ENCODE measurements at regions not wholly inside any gene's neighbourhood (a gene's known extent, or its start where the extent isn't known, plus 50 kb on each side); places are given as distances from the start of the nearest gene placed in this dataset.

DNA sequence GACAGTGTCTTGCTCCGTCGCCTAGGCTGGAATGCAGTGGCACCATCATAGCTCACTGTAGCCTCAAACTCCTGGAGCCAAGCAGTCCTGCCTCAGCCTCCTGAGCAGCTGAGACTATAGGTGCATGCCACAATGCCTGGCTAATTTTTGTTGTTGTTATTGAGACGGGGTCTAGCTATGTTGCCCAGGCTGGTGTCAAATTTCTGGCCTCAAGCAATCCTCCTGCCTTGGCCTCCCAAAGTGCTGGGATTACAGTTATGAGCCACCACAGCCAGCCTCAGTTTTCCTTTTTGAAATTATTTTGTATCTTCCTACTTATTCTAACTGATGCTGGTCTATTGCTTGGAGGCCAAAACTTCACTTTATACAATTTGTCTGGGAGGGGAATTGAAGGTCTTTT lies 436.1 kb downstream of the UTRN start:
- H3K27ac ChIP-seq = no peak overlapping the region
- no peak overlapping the region for H3K9ac ChIP-seq (ENCODE audit: low read depth in 2 of 2, low read length in 2 of 2)
- TF ChIP-seq, protein P1, sequence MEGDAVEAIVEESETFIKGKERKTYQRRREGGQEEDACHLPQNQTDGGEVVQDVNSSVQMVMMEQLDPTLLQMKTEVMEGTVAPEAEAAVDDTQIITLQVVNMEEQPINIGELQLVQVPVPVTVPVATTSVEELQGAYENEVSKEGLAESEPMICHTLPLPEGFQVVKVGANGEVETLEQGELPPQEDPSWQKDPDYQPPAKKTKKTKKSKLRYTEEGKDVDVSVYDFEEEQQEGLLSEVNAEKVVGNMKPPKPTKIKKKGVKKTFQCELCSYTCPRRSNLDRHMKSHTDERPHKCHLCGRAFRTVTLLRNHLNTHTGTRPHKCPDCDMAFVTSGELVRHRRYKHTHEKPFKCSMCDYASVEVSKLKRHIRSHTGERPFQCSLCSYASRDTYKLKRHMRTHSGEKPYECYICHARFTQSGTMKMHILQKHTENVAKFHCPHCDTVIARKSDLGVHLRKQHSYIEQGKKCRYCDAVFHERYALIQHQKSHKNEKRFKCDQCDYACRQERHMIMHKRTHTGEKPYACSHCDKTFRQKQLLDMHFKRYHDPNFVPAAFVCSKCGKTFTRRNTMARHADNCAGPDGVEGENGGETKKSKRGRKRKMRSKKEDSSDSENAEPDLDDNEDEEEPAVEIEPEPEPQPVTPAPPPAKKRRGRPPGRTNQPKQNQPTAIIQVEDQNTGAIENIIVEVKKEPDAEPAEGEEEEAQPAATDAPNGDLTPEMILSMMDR (IDR thresholded peaks at IDR 0.05) = no peak
- H3K36me3 ChIP-seq = no peaks in the 10 kb centered on the region
- H3K27me3 ChIP-seq = no peaks in the 10 kb centered on the region
- H3K9me3 ChIP-seq = no peaks in the 10 kb centered on the region
- intact Hi-C loops (cut with DNase I) = no loop called here
- DNase-seq = no peak
- H3K4me1 ChIP-seq = no peaks in the 10 kb centered on the region
- H3K4me3 ChIP-seq = no peak overlapping the region

GRCh38 chr6:144722154-144722737 lies 437.1 kb downstream of the UTRN start:
- H3K4me1 ChIP-seq = no peaks in the 10 kb centered on the region
- no peaks in the 10 kb centered on the region for H3K27me3 ChIP-seq
- intact Hi-C loops (cut with DNase I) = no loop called here
- H3K4me3 ChIP-seq = no peak overlapping the region
- no peak overlapping the region for H3K27ac ChIP-seq
- TF ChIP-seq, protein P1 (IDR thresholded peaks at IDR 0.05) = no peak
- no peaks in the 10 kb centered on the region for H3K9me3 ChIP-seq
- no peaks in the 10 kb centered on the region for H3K36me3 ChIP-seq
- no peak for DNase-seq
- no peak overlapping the region for H3K9ac ChIP-seq (ENCODE audit: low read depth in 2 of 2, low read length in 2 of 2)

DNA sequence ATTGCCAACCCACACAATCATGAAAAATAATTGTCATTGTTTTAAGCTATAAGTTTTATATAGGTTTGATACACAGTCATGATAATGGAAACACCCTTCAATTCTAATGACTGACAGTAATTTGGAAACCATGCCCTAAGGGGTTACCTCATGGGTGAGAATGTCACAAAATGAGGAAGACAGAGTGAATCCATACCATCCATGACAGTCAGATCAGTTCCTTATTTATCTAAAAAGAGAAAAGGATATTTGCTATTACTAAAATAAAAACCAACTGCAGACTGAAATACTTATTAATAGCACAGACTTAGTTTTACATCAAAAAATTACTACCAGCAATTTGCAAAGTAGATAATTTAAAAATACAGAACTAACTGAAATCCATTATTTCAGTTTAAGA lies 437.8 kb downstream of the UTRN start:
- H3K9ac ChIP-seq (ENCODE audit: low read depth in 2 of 2, low read length in 2 of 2) = no peak overlapping the region
- DNase-seq = no peak
- no peaks in the 10 kb centered on the region for H3K9me3 ChIP-seq
- intact Hi-C loops (cut with DNase I) = no loop called here
- H3K27me3 ChIP-seq = no peaks in the 10 kb centered on the region
- no peaks in the 10 kb centered on the region for H3K4me1 ChIP-seq
- H3K4me3 ChIP-seq = no peak overlapping the region
- no peaks in the 10 kb centered on the region for H3K36me3 ChIP-seq
- TF ChIP-seq, protein P1 (IDR thresholded peaks at IDR 0.05) = no peak
- H3K27ac ChIP-seq = no peak overlapping the region

- Histone ChIP-seq H3K27me3 (no peaks in the 10 kb centered on the region), H3K27ac (no peak overlapping the region), H3K4me1 (no peaks in the 10 kb centered on the region), H3K9ac (ENCODE audit: low read depth in 2 of 2, low read length in 2 of 2) (no peak overlapping the region), H3K9me3 (no peaks in the 10 kb centered on the region), H3K4me3 (no peak overlapping the region), H3K36me3 (no peaks in the 10 kb centered on the region)
- intact Hi-C loops (cut with DNase I) = no loop called here
- DNase-seq = no peak
- TF ChIP-seq, protein P1 (IDR thresholded peaks at IDR 0.05) = no peak
These were observed 438.3 kb downstream of the UTRN start for GRCh38 chr6:144723431-144723830.

GRCh38 chr6:144724818-144725217 lies 439.7 kb downstream of the UTRN start:
- TF ChIP-seq, protein P1 (IDR thresholded peaks at IDR 0.05) = no peak
- Histone ChIP-seq H3K4me1 (no peaks in the 10 kb centered on the region), H3K9me3 (no peaks in the 10 kb centered on the region), H3K4me3 (no peak overlapping the region), H3K9ac (ENCODE audit: low read depth in 2 of 2, low read length in 2 of 2) (no peak overlapping the region), H3K27me3 (no peaks in the 10 kb centered on the region), H3K36me3 (no peaks in the 10 kb centered on the region), H3K27ac (no peak overlapping the region)
- intact Hi-C loops (cut with DNase I) = no loop called here
- no peak for DNase-seq
